ENCODE measurements at regions not wholly inside any gene's neighbourhood (a gene's known extent, or its start where the extent isn't known, plus 50 kb on each side); places are given as distances from the start of the nearest gene placed in this dataset.

- TF ChIP-seq BRCA1 (IDR thresholded peaks at IDR 0.05; ENCODE audit: low read depth, low read length): no peak
- TF ChIP-seq CTCF (IDR thresholded peaks at IDR 0.05 in 2 of 3, conservative IDR thresholded peaks at IDR 0.05 in 1 of 3; ENCODE audit: control insufficient read depth in 2 of 3, extremely low read depth in 1 of 3, insufficient read depth in 1 of 3, low read depth in 3 of 3, low read length in 3 of 3): no peak
- TF ChIP-seq RFX5 (IDR thresholded peaks at IDR 0.05; ENCODE audit: low read depth, low read length): no peak
- TF ChIP-seq EZH2 (IDR thresholded peaks at IDR 0.05; ENCODE audit: borderline replicate concordance, control insufficient read depth, low read depth, low read length): no peak
- TF ChIP-seq BMI1 (IDR thresholded peaks at IDR 0.05; ENCODE audit: borderline replicate concordance): no peak
- TF ChIP-seq ATF3 (IDR thresholded peaks at IDR 0.05; ENCODE audit: borderline replicate concordance, extremely low read depth, low read depth, low read length): no peak
- TF ChIP-seq TCF12 (IDR thresholded peaks at IDR 0.05; ENCODE audit: low read depth, low read length): no peak
- no peak for TF ChIP-seq MXI1 (IDR thresholded peaks at IDR 0.05; ENCODE audit: low read depth, low read length)
- no peak for TF ChIP-seq NFYB (IDR thresholded peaks at IDR 0.05; ENCODE audit: insufficient read depth, low read depth, low read length)
- no peak for TF ChIP-seq CEBPB (IDR thresholded peaks at IDR 0.05; ENCODE audit: borderline replicate concordance in 1 of 2, low read depth in 2 of 2, low read length in 2 of 2)
These were observed 64.3 kb upstream of the HELT start for GRCh38 chr4:184953971-184954370.
